ENCODE measurements at regions not wholly inside any gene's neighbourhood (a gene's known extent, or its start where the extent isn't known, plus 50 kb on each side); places are given as distances from the start of the nearest gene placed in this dataset.

- DNase-seq (ENCODE audit: low spot score): no peak
Measured at GRCh38 chr1:69315416-69315815, 252.3 kb upstream of the LRRC7 start.

GRCh38 chr1:69315823-69316222 lies 251.9 kb upstream of the LRRC7 start:
- DNase-seq (ENCODE audit: low spot score): peak; percentile 20

- DNase-seq (ENCODE audit: low spot score): no peak
Measured at GRCh38 chr1:69319287-69319686, 248.4 kb upstream of the LRRC7 start.

- DNase-seq (ENCODE audit: low spot score): no peak
Measured at GRCh38 chr1:69320757-69321211, 246.9 kb upstream of the LRRC7 start.

GRCh38 chr1:69321311-69321710 lies 246.4 kb upstream of the LRRC7 start:
- DNase-seq (ENCODE audit: low spot score): no peak

- no peak for DNase-seq (ENCODE audit: low spot score)
Measured at GRCh38 chr1:69328186-69328585, 239.5 kb upstream of the LRRC7 start.

GRCh38 chr1:69363236-69363635 lies 204.5 kb upstream of the LRRC7 start:
- DNase-seq (ENCODE audit: low spot score): no peak

GRCh38 chr1:69373520-69373919 lies 194.2 kb upstream of the LRRC7 start:
- DNase-seq (ENCODE audit: low spot score): no peak

GRCh38 chr1:69376408-69376807 lies 191.3 kb upstream of the LRRC7 start:
- no peak for DNase-seq (ENCODE audit: low spot score)

GRCh38 chr1:69377507-69377906 lies 190.2 kb upstream of the LRRC7 start:
- no peak for DNase-seq (ENCODE audit: low spot score)

GRCh38 chr1:69388044-69388443 lies 179.7 kb upstream of the LRRC7 start:
- DNase-seq (ENCODE audit: low spot score): no peak

GRCh38 chr1:69400128-69400527 lies 167.6 kb upstream of the LRRC7 start:
- DNase-seq (ENCODE audit: low spot score): no peak

- no peak for DNase-seq (ENCODE audit: low spot score)
Measured at GRCh38 chr1:69401879-69402278, 165.8 kb upstream of the LRRC7 start.

GRCh38 chr1:69403756-69404320 lies 163.9 kb upstream of the LRRC7 start:
- DNase-seq (ENCODE audit: low spot score): no peak

- DNase-seq (ENCODE audit: low spot score): no peak
Measured at GRCh38 chr1:69404486-69404885, 163.2 kb upstream of the LRRC7 start.

- no peak for DNase-seq (ENCODE audit: low spot score)
Measured at GRCh38 chr1:69406244-69406643, 161.5 kb upstream of the LRRC7 start.

GRCh38 chr1:69409731-69410456 lies 157.8 kb upstream of the LRRC7 start:
- no peak for DNase-seq (ENCODE audit: low spot score)

GRCh38 chr1:69410457-69410850 lies 157.3 kb upstream of the LRRC7 start:
- no peak for DNase-seq (ENCODE audit: low spot score)

- no peak for DNase-seq (ENCODE audit: low spot score)
Measured at GRCh38 chr1:69410893-69411292, 156.8 kb upstream of the LRRC7 start.

GRCh38 chr1:69411617-69412016 lies 156.1 kb upstream of the LRRC7 start:
- DNase-seq (ENCODE audit: low spot score): no peak

GRCh38 chr1:69413129-69413528 lies 154.6 kb upstream of the LRRC7 start:
- DNase-seq (ENCODE audit: low spot score): no peak

GRCh38 chr1:69414574-69414973 lies 153.1 kb upstream of the LRRC7 start:
- DNase-seq (ENCODE audit: low spot score): no peak

- peak; percentile 86 for DNase-seq (ENCODE audit: low spot score)
Measured at GRCh38 chr1:69421286-69421685, 146.4 kb upstream of the LRRC7 start.

- DNase-seq (ENCODE audit: low spot score): peak; percentile 72
Measured at GRCh38 chr1:69425871-69426270, 141.9 kb upstream of the LRRC7 start.

Measured in umbilical cord (tissue), 1 donor.